DMS153 treated with DMSO at 0.1 percent for 48 hours (cell line): ENCODE measurements at regions not wholly inside any gene's neighbourhood (a gene's known extent, or its start where the extent isn't known, plus 50 kb on each side); places are given as distances from the start of the nearest gene placed in this dataset.

Experiments used
- DNase-seq: peaks from one replicate; lab custom pipeline; 2025; ENCODE audit not compliant: unreplicated experiment; lab: John Stamatoyannopoulos, UW

DNA sequence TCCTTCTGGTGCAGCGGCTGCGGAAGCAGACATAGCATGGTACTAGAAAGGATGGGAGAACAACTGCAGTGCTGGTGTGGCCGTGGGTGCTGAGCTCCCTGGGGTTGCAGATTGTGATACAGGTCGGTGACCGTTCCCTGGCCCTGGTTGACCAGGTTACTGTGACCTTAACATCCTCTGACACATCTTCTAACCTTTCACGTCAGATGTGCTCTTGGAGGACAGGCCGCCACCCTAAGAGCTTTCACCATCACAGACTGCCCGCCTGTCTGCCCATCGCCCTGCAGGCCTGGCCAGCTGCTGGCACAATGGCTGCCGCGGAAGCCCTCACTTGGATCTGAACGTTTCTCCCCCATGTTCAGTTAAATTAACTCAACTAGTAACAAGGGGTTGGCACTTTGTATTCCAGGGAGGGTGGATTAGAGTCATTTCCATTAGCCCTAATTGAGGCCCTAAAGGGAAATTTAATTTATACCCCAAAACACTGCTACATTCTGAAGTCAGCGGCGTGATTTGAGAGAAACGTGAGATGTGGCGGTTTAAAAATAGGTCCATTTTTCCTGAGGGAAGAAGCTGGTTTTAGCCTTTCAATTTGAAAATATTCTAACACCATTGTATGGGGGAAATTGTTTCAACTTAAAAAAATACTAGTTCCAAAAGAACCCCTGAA lies 443.9 kb upstream of the CDH4 start:
- DNase-seq, result no peak

GRCh38 chr20:60808701-60809100 lies 443.4 kb upstream of the CDH4 start:
- DNase-seq, result no peak

GRCh38 chr20:60810561-60810960 lies 441.5 kb upstream of the CDH4 start:
- DNase-seq, result no peak

GRCh38 chr20:60812561-60812960 lies 439.5 kb upstream of the CDH4 start:
- no peak for DNase-seq

DNA sequence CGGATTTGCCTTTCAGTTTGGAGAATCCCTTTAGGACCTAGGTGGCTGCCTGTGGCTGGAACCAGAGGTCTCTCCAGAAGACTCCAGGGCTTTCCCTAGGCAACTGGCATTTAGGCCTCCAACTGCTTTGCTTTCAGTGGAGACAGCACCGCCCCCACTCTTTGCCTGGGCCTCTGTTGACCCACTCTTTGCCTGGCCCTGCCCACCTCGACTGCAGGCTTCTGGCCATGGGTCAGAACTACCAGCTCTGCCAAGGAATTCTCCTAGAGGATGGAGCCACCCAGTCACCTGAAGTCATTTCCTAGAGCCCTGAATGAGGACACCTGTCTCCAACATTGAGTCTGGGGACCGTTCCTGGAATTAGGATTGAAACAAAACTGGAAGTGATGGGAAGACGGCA lies 439.0 kb upstream of the CDH4 start:
- DNase-seq, result no peak

GRCh38 chr20:60815656-60816055 lies 436.4 kb upstream of the CDH4 start:
- no peak for DNase-seq

DNA sequence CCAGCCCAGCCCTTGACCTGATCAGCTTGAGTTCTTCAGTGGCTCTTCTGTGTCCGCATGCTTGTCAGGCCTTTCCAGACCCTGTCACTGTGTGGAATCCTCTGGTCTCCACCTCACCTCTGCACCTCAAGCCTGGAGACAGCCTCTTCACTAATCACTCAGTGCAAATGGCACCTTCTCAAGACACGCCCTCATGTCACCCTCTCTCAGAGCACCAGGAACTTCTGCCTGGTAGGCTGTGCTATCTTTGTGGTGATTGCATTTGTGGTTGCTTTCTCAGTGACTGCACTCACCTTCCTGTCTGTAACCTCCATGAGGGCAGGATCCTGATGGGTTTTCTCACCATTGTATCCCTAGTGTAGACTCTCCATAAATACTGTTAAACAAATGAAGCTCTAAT lies 435.2 kb upstream of the CDH4 start:
- DNase-seq, result no peak

DNA sequence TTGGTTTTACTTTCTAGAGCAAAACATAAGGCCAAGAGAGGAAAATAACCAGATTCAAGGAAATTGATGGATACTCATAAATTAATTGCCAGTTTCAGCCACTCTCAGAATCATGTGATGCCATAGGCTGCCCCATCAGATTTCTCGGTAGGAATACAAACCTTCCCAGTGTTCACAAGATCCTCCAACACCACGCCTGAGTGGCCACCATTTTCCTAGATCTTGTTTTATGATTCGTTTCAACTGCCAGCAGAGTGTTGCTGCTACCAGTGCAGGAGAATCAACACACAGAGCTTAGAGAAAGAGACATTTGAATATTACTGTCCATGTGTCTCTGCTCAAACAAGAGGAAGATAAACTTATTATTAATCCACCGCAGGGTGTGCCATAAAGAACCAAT lies 434.2 kb upstream of the CDH4 start:
- no peak for DNase-seq

GRCh38 chr20:60819511-60819910 lies 432.6 kb upstream of the CDH4 start:
- DNase-seq, result no peak

DNA sequence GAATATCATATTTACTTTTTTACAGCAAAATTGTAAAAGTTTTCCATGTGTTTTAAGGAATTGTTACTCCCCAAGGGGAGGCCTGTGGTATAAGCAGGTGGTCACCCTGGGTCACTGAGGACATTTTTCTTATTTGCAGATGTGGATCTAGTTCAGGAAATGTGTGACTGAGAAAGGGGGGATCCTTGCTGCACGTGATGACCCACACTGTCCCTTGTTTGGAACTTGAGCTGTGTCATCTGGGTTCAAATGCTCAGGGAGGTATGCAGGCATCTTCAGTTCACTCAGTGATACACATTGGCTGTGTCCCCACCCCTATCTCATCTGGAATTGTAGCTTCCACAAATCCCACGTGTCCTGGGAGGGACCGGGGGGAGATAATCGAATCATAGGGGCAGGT lies 431.9 kb upstream of the CDH4 start:
- DNase-seq, result no peak

GRCh38 chr20:60820918-60821317 lies 431.1 kb upstream of the CDH4 start:
- DNase-seq, result no peak

GRCh38 chr20:60822699-60823607 lies 429.1 kb upstream of the CDH4 start:
- DNase-seq, result no peak

DNA sequence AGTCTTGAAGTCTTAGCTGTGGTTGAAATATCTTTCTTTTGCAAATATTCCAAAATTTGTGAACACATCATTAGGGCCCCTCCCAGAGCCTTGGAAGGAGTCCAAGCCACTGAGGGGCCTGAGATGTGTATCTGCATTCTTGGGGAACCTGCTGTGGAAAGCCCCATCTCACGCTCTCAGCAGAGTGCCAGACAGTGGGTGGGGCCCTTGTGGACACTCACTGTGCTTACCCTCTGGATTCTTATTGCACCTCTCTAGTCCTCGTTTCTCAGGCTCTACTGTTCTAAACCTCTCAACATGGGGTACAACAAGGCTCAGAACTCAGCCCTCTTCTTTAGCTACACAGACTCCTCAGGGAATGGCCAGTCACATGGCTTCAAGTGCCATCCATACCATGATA lies 416.2 kb upstream of the CDH4 start:
- no peak for DNase-seq

- no peak for DNase-seq
Observed at GRCh38 chr20:60837173-60837770, 414.8 kb upstream of the CDH4 start.

DNA sequence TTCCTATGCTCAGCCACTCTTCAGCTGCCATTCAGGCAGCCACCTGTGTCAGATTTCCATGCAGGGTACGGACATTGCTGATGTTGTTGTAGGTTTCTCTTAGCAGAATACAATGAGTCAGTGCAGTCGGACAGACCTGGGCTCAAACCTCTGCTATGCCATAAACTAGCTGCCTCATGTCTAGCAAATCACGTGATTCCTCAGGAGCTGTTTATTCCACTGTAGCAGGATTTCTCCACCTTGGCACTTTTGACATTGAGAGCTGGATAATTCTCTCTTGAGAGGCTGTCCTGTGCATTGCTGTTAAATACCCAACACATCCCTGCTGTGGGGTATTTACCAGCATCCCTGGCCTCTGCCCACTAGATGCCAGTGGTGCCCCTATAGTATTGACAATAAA lies 413.8 kb upstream of the CDH4 start:
- DNase-seq, result no peak

DNA sequence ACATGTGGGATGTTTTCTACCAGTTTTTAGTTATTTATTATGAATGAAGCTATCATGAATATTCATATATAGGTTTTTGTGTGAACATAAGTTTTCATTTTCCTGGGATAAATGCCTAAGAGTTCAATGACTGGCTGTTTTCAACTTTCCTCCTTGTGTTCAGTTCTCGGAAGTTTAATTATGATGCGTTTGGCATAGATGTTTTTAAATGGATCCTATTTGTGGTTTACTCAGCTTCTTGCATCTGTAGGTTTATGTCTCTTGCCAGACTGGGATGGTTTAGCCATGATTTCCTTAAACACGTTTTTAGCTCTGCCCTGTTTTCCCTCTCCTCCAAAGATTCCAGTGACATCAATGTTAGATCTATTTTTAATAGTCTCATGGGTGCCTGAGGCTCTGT lies 411.1 kb upstream of the CDH4 start:
- DNase-seq, result no peak

DNA sequence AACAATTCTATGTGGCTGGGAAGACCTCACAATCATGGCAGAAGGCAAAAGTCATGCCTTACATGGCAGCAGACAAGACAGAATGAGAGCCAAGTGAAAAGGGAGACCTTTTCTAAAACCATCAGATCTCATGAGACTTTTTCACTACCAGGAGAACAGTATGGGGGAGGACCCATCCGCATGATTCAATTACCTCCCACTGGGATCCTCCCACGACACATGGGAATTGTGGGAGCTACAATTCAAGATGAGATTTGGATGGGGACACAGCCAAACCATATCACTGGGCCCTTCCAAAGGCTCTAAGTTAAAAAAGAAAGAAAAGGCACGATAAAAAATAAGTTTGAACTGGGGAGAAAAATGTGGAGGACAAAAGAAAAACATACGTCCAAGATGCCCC lies 406.9 kb upstream of the CDH4 start:
- DNase-seq, result no peak

GRCh38 chr20:60851826-60852704 lies 400.0 kb upstream of the CDH4 start:
- DNase-seq, result peak; percentile 5

GRCh38 chr20:60857708-60858107 lies 394.4 kb upstream of the CDH4 start:
- no peak for DNase-seq

DNA sequence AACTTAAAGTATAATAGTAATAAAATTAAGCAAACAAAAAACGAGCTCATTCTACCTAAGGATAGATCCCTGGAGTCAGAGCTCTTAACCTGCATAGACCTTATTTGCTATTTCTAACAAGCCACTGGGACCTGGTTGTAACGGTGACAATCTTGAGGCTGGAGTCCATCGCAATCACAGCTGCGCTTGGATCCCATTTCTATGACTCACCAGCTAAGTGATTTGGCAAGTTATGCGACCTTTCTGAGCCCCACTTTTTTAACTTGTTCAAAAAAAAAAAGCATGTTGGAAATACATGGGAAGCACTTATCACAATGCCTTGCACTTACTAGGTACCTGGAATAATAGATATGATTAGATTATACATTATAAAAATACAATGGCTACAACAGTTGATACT lies 389.5 kb upstream of the CDH4 start:
- no peak for DNase-seq

- no peak for DNase-seq
Observed at GRCh38 chr20:60863548-60863947, 388.5 kb upstream of the CDH4 start.
